ENCODE measurements at regions not wholly inside any gene's neighbourhood (a gene's known extent, or its start where the extent isn't known, plus 50 kb on each side); places are given as distances from the start of the nearest gene placed in this dataset.

DNA sequence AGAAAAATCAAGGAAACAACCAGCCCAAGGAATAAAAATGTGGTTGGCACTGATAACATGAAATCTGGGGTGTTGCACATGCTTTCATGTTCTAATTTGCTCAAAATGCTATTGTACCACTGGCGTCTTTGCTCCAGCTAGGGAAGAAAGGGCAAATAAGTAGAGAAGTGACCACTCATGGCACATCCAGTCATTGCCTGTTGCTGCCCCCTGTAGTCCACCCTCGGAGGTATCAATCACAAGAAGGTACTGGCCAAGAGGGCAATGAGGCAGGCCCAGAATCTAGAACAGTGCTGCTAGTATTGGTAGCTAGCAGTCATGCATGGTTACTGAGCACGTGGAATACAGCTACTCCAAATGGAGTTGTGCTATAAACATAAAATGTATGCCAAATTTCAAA lies 213.4 kb downstream of the CDCA7 start:
- TF ChIP-seq, protein P1, sequence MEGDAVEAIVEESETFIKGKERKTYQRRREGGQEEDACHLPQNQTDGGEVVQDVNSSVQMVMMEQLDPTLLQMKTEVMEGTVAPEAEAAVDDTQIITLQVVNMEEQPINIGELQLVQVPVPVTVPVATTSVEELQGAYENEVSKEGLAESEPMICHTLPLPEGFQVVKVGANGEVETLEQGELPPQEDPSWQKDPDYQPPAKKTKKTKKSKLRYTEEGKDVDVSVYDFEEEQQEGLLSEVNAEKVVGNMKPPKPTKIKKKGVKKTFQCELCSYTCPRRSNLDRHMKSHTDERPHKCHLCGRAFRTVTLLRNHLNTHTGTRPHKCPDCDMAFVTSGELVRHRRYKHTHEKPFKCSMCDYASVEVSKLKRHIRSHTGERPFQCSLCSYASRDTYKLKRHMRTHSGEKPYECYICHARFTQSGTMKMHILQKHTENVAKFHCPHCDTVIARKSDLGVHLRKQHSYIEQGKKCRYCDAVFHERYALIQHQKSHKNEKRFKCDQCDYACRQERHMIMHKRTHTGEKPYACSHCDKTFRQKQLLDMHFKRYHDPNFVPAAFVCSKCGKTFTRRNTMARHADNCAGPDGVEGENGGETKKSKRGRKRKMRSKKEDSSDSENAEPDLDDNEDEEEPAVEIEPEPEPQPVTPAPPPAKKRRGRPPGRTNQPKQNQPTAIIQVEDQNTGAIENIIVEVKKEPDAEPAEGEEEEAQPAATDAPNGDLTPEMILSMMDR (conservative IDR thresholded peaks at IDR 0.05), result peak; percentile 70
- no peak overlapping the region for H3T11ph ChIP-seq (ENCODE audit: low read length)
- Mint-ChIP-seq H3K27me3 (ENCODE audit: low read depth) (no peaks in the 10 kb centered on the region), H3K4me3 (no peak overlapping the region), H3K4me1 (peaks cover 19 to 22% of the 10 kb centered on the region in 2 experiments), H3K27ac (no peak overlapping the region), H3K36me3 (ENCODE audit: insufficient read depth in 1 of 3, low read depth in 3 of 3) (no peaks in the 10 kb centered on the region), H3K9me3 (peaks cover 0 to 3% of the 10 kb centered on the region in 2 experiments; a peak in 1 of 5 replicates)
- H3K14ac ChIP-seq (ENCODE audit: insufficient read depth, low read length), result no peak overlapping the region
- H3K79me1 ChIP-seq (ENCODE audit: insufficient read depth, low read depth, low read length, poor library complexity, severe bottlenecking), result no peaks in the 10 kb centered on the region
- no peak overlapping the region for H3K27ac ChIP-seq (ENCODE audit: insufficient read length, low read depth, low read length)
- no peaks in the 10 kb centered on the region for H4K20me1 ChIP-seq (ENCODE audit: control insufficient read depth, insufficient read depth, insufficient read length)
- no peak overlapping the region for H2BK120ac ChIP-seq (ENCODE audit: low read depth, low read length, poor library complexity, severe bottlenecking)
- no peaks in the 10 kb centered on the region; the same call in 1 of the 2 replicates for H3K79me2 ChIP-seq (ENCODE audit: insufficient read depth, low read length)
- H2BK5ac ChIP-seq (ENCODE audit: insufficient read length, low read length), result no peak overlapping the region
- H3K23me2 ChIP-seq (ENCODE audit: insufficient read length, low read depth, low read length, poor library complexity, severe bottlenecking), result no peaks in the 10 kb centered on the region
- no peak overlapping the region for H2BK12ac ChIP-seq (ENCODE audit: insufficient read length, low read depth, low read length)
- no peaks in the 10 kb centered on the region for H3K27me3 ChIP-seq (ENCODE audit: insufficient read depth, low read length)
- H3K23ac ChIP-seq (ENCODE audit: insufficient read length, low read depth, low read length), result no peak overlapping the region
- no peak overlapping the region for H2AFZ ChIP-seq (ENCODE audit: low read length)
- H3K18ac ChIP-seq (ENCODE audit: insufficient read length, low read depth, low read length), result no peak overlapping the region
- H2AK5ac ChIP-seq (ENCODE audit: insufficient read length, low read length), result no peak overlapping the region
- no peak overlapping the region for H4K8ac ChIP-seq (replicated peaks; ENCODE audit: insufficient read length, low read depth, low read length)
- H2BK20ac ChIP-seq (ENCODE audit: low read depth, low read length, poor library complexity, severe bottlenecking), result no peak overlapping the region
- DNase-seq, result peak; percentile 69
- WGBS (ENCODE audit: extremely low coverage, insufficient read length, low lambda C conversion rate), result no CpG with 5 or more reads among the region's 3 CpGs
- no peak overlapping the region for H3K9ac ChIP-seq (ENCODE audit: extremely low read depth, insufficient read length, low read length)
- H3K56ac ChIP-seq (ENCODE audit: insufficient read length, low read depth, low read length), result no peak overlapping the region
- no peak overlapping the region for H4K5ac ChIP-seq (ENCODE audit: insufficient read length, low read depth, low read length)
- H3K4me1 ChIP-seq (ENCODE audit: insufficient read depth, low read length), result peaks cover 2% of the 10 kb centered on the region; the same call in 1 of the 2 replicates
- no peak overlapping the region for H4K91ac ChIP-seq (ENCODE audit: insufficient read length, low read depth, low read length)
- no peak overlapping the region for H2BK15ac ChIP-seq (ENCODE audit: low read depth, low read length)
- H3K9me3 ChIP-seq (ENCODE audit: control insufficient read depth, low read depth, low read length), result no peaks in the 10 kb centered on the region
- H3K4me2 ChIP-seq (ENCODE audit: insufficient read depth, insufficient read length, low read length), result no peak overlapping the region
- no peak overlapping the region for H3K4ac ChIP-seq (ENCODE audit: low read depth, low read length)
